ENCODE measurements at regions not wholly inside any gene's neighbourhood (a gene's known extent, or its start where the extent isn't known, plus 50 kb on each side); places are given as distances from the start of the nearest gene placed in this dataset.

GRCh38 chr2:8172661-8173060 lies 509.2 kb upstream of the ID2 start:
- no peak overlapping the region for H3K23ac ChIP-seq (ENCODE audit: low read length in 2 of 2)
- DNase-seq: no peak
- 96% methylated on average over 17 of the region's 17 CpGs for WGBS

GRCh38 chr2:8174641-8175257 lies 507.1 kb upstream of the ID2 start:
- peak overlapping the region; percentile 48 for H3K9ac ChIP-seq (ENCODE audit: low read length)
- H4K91ac ChIP-seq (ENCODE audit: low read length): no peak overlapping the region
- H2BK15ac ChIP-seq (ENCODE audit: low read depth, poor library complexity, severe bottlenecking): no peak overlapping the region
- no peak overlapping the region for H2BK5ac ChIP-seq (ENCODE audit: low read depth, low read length, poor library complexity, severe bottlenecking)
- no peak overlapping the region for H3K23ac ChIP-seq (ENCODE audit: low read length in 2 of 2)
- H2BK12ac ChIP-seq (ENCODE audit: low read length in 2 of 2): no peak overlapping the region
- H3K27ac ChIP-seq (ENCODE audit: low read length, poor library complexity, severe bottlenecking): no peak overlapping the region
- no peaks in the 10 kb centered on the region for H3K79me1 ChIP-seq (replicated peaks; ENCODE audit: low read length, poor library complexity, severe bottlenecking)
- no peak for DNase-seq
- no peak overlapping the region for H3K14ac ChIP-seq (ENCODE audit: low read length in 2 of 2)
- H3K4me1 ChIP-seq (ENCODE audit: control insufficient read depth, insufficient read depth, low read depth, low read length): peaks cover 12% of the 10 kb centered on the region
- H4K8ac ChIP-seq (ENCODE audit: low read length): no peak overlapping the region
- no peak overlapping the region for H2AFZ ChIP-seq (ENCODE audit: low read depth, low read length)
- H3K4me3 ChIP-seq (ENCODE audit: insufficient read depth in 1 of 2, low read depth in 1 of 2, low read length in 2 of 2): no peak overlapping the region
- no peak overlapping the region for H3K4ac ChIP-seq (ENCODE audit: low read depth in 1 of 2, low read length in 2 of 2)
- no peak overlapping the region for H2BK120ac ChIP-seq (ENCODE audit: low read depth, low read length)
- H2AK5ac ChIP-seq (ENCODE audit: low read length, severe bottlenecking): no peak overlapping the region
- no peaks in the 10 kb centered on the region for H3K9me3 ChIP-seq (ENCODE audit: control insufficient read depth, low read length)
- H3K18ac ChIP-seq (ENCODE audit: low read depth in 1 of 2, low read length in 2 of 2): no peak overlapping the region
- H3K4me2 ChIP-seq (ENCODE audit: low read length, poor library complexity, severe bottlenecking): no peak overlapping the region
- 89% methylated on average over 5 of the region's 6 CpGs for WGBS
- H3K36me3 ChIP-seq (ENCODE audit: control insufficient read depth in 1 of 2, insufficient read depth in 2 of 2, low read depth in 1 of 2, low read length in 2 of 2): no peaks in the 10 kb centered on the region
- H3K27me3 ChIP-seq (ENCODE audit: control insufficient read depth in 1 of 2, insufficient read depth in 1 of 2, low read length in 2 of 2): no peaks in the 10 kb centered on the region

More at GRCh38 chr2:8172661-8173060, 509.2 kb upstream of the ID2 start:
- H3K4me3 ChIP-seq (ENCODE audit: insufficient read depth in 1 of 2, low read depth in 1 of 2, low read length in 2 of 2): peak overlapping the region in 1 of 2 experiments; percentile 9
- H3K9me3 ChIP-seq (ENCODE audit: control insufficient read depth, low read length): no peaks in the 10 kb centered on the region
- H4K91ac ChIP-seq (ENCODE audit: low read length): no peak overlapping the region
- no peak overlapping the region for H3K4ac ChIP-seq (ENCODE audit: low read depth in 1 of 2, low read length in 2 of 2)
- no peak overlapping the region for H2BK15ac ChIP-seq (ENCODE audit: low read depth, poor library complexity, severe bottlenecking)
- no peak overlapping the region for H2BK5ac ChIP-seq (ENCODE audit: low read depth, low read length, poor library complexity, severe bottlenecking)
- H3K27me3 ChIP-seq (ENCODE audit: control insufficient read depth in 1 of 2, insufficient read depth in 1 of 2, low read length in 2 of 2): no peaks in the 10 kb centered on the region
- H2BK12ac ChIP-seq (ENCODE audit: low read length in 2 of 2): no peak overlapping the region
- H3K27ac ChIP-seq (ENCODE audit: low read length, poor library complexity, severe bottlenecking): no peak overlapping the region
- H3K9ac ChIP-seq (ENCODE audit: low read length): no peak overlapping the region
- no peaks in the 10 kb centered on the region for H3K79me1 ChIP-seq (replicated peaks; ENCODE audit: low read length, poor library complexity, severe bottlenecking)
- H3K4me1 ChIP-seq (ENCODE audit: control insufficient read depth, insufficient read depth, low read depth, low read length): peaks cover 12% of the 10 kb centered on the region
- H3K36me3 ChIP-seq (ENCODE audit: control insufficient read depth in 1 of 2, insufficient read depth in 2 of 2, low read depth in 1 of 2, low read length in 2 of 2): no peaks in the 10 kb centered on the region
- no peak overlapping the region for H2BK120ac ChIP-seq (ENCODE audit: low read depth, low read length)
- no peak overlapping the region for H3K14ac ChIP-seq (ENCODE audit: low read length in 2 of 2)
- H2AFZ ChIP-seq (ENCODE audit: low read depth, low read length): no peak overlapping the region
- no peak overlapping the region for H4K8ac ChIP-seq (ENCODE audit: low read length)
- peak overlapping the region; percentile 24 for H2AK5ac ChIP-seq (ENCODE audit: low read length, severe bottlenecking)
- no peak overlapping the region for H3K18ac ChIP-seq (ENCODE audit: low read depth in 1 of 2, low read length in 2 of 2)
- H3K4me2 ChIP-seq (ENCODE audit: low read length, poor library complexity, severe bottlenecking): no peak overlapping the region

GRCh38 chr2:8176887-8177286 lies 505.0 kb upstream of the ID2 start:
- Histone ChIP-seq H2BK12ac (ENCODE audit: low read length in 2 of 2) (no peak overlapping the region), H3K14ac (ENCODE audit: low read length in 2 of 2) (no peak overlapping the region), H3K4me3 (ENCODE audit: insufficient read depth in 1 of 2, low read depth in 1 of 2, low read length in 2 of 2) (no peak overlapping the region), H3K9me3 (ENCODE audit: control insufficient read depth, low read length) (no peaks in the 10 kb centered on the region), H3K4ac (ENCODE audit: low read depth in 1 of 2, low read length in 2 of 2) (no peak overlapping the region), H3K18ac (ENCODE audit: low read depth in 1 of 2, low read length in 2 of 2) (no peak overlapping the region), H3K4me2 (ENCODE audit: low read length, poor library complexity, severe bottlenecking) (no peak overlapping the region), H2AFZ (ENCODE audit: low read depth, low read length) (no peak overlapping the region), H3K4me1 (ENCODE audit: control insufficient read depth, insufficient read depth, low read depth, low read length) (peaks cover 10% of the 10 kb centered on the region), H3K27me3 (ENCODE audit: control insufficient read depth in 1 of 2, insufficient read depth in 1 of 2, low read length in 2 of 2) (no peaks in the 10 kb centered on the region), H2BK15ac (ENCODE audit: low read depth, poor library complexity, severe bottlenecking) (no peak overlapping the region), H2BK120ac (ENCODE audit: low read depth, low read length) (no peak overlapping the region), H2AK5ac (ENCODE audit: low read length, severe bottlenecking) (no peak overlapping the region), H3K27ac (ENCODE audit: low read length, poor library complexity, severe bottlenecking) (no peak overlapping the region), H4K8ac (ENCODE audit: low read length) (no peak overlapping the region), H4K91ac (ENCODE audit: low read length) (no peak overlapping the region), H2BK5ac (ENCODE audit: low read depth, low read length, poor library complexity, severe bottlenecking) (no peak overlapping the region), H3K23ac (ENCODE audit: low read length in 2 of 2) (no peak overlapping the region), H3K9ac (ENCODE audit: low read length) (no peak overlapping the region), H3K36me3 (ENCODE audit: control insufficient read depth in 1 of 2, insufficient read depth in 2 of 2, low read depth in 1 of 2, low read length in 2 of 2) (no peaks in the 10 kb centered on the region), H3K79me1 (replicated peaks; ENCODE audit: low read length, poor library complexity, severe bottlenecking) (no peaks in the 10 kb centered on the region)
- no peak for DNase-seq
- no CpG with 5 or more reads among the region's 2 CpGs for WGBS

- Histone ChIP-seq H3K4me1 (ENCODE audit: control insufficient read depth, insufficient read depth, low read depth, low read length) (peaks cover 7% of the 10 kb centered on the region), H3K4me2 (ENCODE audit: low read length, poor library complexity, severe bottlenecking) (no peak overlapping the region), H2BK120ac (ENCODE audit: low read depth, low read length) (no peak overlapping the region), H4K8ac (ENCODE audit: low read length) (no peak overlapping the region), H2BK12ac (ENCODE audit: low read length in 2 of 2) (no peak overlapping the region), H3K23ac (ENCODE audit: low read length in 2 of 2) (no peak overlapping the region), H3K4me3 (ENCODE audit: insufficient read depth in 1 of 2, low read depth in 1 of 2, low read length in 2 of 2) (no peak overlapping the region), H3K4ac (ENCODE audit: low read depth in 1 of 2, low read length in 2 of 2) (no peak overlapping the region), H2AK5ac (ENCODE audit: low read length, severe bottlenecking) (no peak overlapping the region), H3K18ac (ENCODE audit: low read depth in 1 of 2, low read length in 2 of 2) (no peak overlapping the region), H3K27ac (ENCODE audit: low read length, poor library complexity, severe bottlenecking) (no peak overlapping the region), H4K91ac (ENCODE audit: low read length) (no peak overlapping the region), H3K79me1 (replicated peaks; ENCODE audit: low read length, poor library complexity, severe bottlenecking) (no peaks in the 10 kb centered on the region), H3K36me3 (ENCODE audit: control insufficient read depth in 1 of 2, insufficient read depth in 2 of 2, low read depth in 1 of 2, low read length in 2 of 2) (no peaks in the 10 kb centered on the region), H2BK5ac (ENCODE audit: low read depth, low read length, poor library complexity, severe bottlenecking) (no peak overlapping the region), H3K27me3 (ENCODE audit: control insufficient read depth in 1 of 2, insufficient read depth in 1 of 2, low read length in 2 of 2) (no peaks in the 10 kb centered on the region), H3K9ac (ENCODE audit: low read length) (no peak overlapping the region), H2BK15ac (ENCODE audit: low read depth, poor library complexity, severe bottlenecking) (no peak overlapping the region), H3K9me3 (ENCODE audit: control insufficient read depth, low read length) (no peaks in the 10 kb centered on the region), H2AFZ (ENCODE audit: low read depth, low read length) (no peak overlapping the region), H3K14ac (ENCODE audit: low read length in 2 of 2) (no peak overlapping the region)
- DNase-seq: no peak
- 100% methylated on average over 1 of the region's 2 CpGs for WGBS
Observed at GRCh38 chr2:8177566-8177965, 504.3 kb upstream of the ID2 start.

All from mesenchymal stem cell (in vitro differentiated cells and primary cell).